ENCODE measurements at regions not wholly inside any gene's neighbourhood (a gene's known extent, or its start where the extent isn't known, plus 50 kb on each side); places are given as distances from the start of the nearest gene placed in this dataset.

DNA sequence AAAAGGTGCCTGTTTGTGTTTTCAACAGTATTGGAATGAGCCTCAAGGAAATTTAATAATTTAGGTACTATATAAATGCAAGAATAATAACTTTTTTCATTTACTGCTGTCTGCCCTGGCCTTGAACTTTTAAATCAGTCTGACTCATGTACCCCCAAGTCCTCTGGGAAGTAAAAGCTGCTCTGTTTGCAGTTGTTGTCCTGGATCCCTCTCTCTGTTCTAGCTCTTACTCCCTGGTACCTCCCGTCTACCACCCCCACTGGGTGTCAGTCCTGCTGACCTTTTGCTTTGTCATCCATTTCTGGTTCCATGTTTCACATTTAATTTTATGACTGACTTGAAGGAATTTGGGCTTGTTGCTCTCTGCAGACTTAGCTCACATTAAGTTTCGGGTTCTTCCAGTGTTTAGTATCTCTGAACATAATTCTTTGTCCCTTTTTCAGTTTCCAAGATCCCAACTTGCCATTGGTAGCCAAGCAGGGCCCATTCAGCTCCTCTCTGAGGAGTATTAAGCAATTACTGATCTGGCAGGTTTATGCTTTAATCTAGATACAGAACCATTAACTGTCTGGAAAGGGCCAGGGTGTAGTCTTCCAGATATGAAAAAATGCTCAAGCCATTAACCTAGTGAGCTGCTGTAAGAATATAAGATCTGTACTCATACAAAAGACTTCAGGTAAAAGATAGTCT is 208.7 kb upstream of the FAM3C start:
- H3K36me3 Mint-ChIP-seq: no peaks in the 10 kb centered on the region
- H3K27ac Mint-ChIP-seq: no peak overlapping the region
- DNase-seq (ENCODE audit: low spot score in 2 of 2) (no peak), ATAC-seq (no peak)
- no peaks in the 10 kb centered on the region for H3K9me3 Mint-ChIP-seq

DNA sequence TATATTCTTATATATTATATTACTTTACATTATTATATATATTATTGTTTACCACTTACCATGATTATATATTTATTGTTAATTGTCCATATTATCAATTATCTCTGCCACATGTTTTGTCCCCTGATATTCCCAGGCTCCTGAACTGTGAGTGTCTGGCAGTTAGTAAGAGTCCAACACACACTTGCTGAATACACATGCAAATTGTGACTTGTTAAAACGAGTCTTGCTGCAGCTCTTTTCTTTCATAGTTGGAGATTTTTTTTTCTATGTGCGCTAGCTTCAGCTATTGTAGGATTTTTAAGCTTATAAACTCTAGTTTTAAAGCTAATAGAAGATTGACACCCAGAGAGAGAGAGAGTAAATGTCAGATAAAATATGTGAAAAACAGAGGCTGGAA is 207.8 kb upstream of the FAM3C start:
- ATAC-seq (no peak), DNase-seq (ENCODE audit: low spot score in 2 of 2) (no peak)
- no peak overlapping the region for H3K27ac Mint-ChIP-seq
- no peaks in the 10 kb centered on the region for H3K9me3 Mint-ChIP-seq
- no peaks in the 10 kb centered on the region for H3K36me3 Mint-ChIP-seq

DNA sequence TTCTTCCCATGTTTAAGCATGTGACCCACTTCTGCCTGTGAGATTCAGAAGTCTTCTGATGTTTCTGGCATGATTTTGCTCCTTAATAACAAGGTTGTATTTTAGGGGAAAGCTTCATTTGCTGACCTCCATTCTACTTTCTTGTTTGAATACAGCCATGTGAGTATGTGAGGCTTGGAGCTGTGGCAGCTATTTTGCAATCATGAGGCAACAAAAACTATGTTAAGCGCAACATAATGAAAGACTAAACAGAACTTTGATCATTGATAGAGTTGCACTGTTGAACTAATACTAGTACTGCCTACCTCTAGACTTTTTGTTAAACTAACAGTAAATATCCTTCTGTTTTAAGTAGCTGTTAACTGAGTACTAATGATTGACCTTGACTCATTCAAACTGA is 203.8 kb upstream of the FAM3C start:
- Mint-ChIP-seq H3K27ac (no peak overlapping the region), H3K36me3 (no peaks in the 10 kb centered on the region), H3K9me3 (no peaks in the 10 kb centered on the region)
- no peak for ATAC-seq
- DNase-seq (ENCODE audit: low spot score in 2 of 2): no peak

DNA sequence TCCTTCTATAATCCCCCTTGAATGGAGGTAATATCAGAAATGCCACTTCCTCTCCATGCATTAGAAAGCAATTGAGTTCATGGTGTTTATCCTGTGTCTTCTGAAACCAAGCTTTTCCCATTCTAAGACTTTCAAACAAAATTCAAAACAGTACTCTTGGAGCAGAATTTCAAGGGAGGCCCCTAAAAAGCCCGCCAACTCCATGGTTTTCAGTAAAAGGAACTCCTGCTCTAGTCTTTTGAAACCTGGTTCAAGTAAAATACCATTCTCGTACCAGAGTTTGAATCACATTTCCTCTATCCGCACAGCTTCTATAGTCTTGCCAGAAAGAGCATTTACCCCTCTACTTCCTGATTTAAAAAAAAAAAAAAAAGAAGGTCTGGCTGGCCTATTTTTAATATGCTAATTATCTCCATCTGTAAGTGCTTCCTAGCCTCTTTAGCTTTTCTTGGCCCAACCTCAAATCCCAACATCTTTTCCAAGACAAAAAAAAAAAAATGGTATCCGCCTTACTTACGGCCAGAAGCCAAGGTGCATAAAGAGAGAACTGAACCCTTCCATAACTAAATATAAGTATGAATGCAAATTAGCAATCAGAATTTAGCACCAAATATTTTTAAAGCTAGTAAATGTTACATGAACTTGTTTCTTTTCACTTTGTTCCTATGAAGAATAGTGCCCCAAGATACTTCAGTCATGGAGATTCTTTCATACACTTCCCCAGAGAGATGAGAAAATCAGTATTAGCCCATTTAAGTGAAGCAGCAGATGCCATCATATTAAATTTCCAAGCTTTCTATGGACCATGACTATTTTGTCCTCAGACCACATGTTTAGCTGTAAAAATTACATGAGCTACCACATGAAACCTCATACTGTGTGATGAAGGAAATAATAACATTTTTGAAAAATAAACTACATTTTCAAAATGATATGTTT is 199.9 kb upstream of the FAM3C start:
- H3K27ac Mint-ChIP-seq: no peak overlapping the region
- no peak for DNase-seq (ENCODE audit: low spot score in 2 of 2)
- ATAC-seq: no peak
- H3K36me3 Mint-ChIP-seq: no peaks in the 10 kb centered on the region
- H3K9me3 Mint-ChIP-seq: no peaks in the 10 kb centered on the region

DNA sequence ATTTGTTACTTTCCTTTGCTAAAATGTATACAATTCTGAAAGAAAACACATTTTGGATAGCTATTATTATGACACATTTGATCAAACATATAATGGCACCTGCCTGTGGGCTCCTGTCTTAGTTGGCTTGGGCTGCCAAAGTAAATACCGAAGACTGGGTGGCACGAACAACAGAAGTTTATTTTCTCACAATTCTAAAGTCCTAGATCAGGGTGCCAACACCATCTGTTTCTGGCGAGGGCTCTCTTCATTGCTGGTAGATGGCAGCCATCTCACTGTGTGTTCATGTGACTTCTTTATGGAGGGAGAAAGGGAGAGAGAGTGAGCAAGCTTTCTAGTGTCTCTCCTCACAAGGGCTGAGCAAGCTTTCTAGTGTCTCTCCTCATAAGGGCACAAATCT is 195.8 kb upstream of the FAM3C start:
- ATAC-seq (no peak), DNase-seq (ENCODE audit: low spot score in 2 of 2) (no peak)
- H3K36me3 Mint-ChIP-seq: no peaks in the 10 kb centered on the region
- H3K27ac Mint-ChIP-seq: no peak overlapping the region
- H3K9me3 Mint-ChIP-seq: no peaks in the 10 kb centered on the region

DNA sequence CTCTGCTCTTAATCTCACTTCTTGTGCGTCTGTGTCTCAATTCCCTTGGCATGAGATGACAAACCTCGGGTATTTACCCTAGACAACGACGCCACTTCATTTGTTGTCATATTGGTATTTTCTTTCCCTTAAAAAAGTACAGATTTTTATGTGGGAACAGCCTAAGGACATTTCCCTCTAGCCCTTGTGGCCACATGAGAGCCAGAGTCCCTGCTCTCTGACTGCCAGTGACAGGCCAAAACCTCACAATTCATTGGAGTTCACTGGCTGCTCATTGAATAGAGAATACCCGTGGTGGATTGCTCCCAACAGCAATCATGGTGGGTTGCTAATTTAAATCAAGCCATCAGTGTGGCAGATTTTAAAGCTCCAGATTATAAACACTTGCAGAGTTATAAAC is 191.3 kb upstream of the FAM3C start:
- no peak overlapping the region for H3K27ac Mint-ChIP-seq
- DNase-seq (ENCODE audit: low spot score in 2 of 2) (no peak), ATAC-seq (no peak)
- no peaks in the 10 kb centered on the region for H3K36me3 Mint-ChIP-seq
- H3K9me3 Mint-ChIP-seq: no peaks in the 10 kb centered on the region

DNA sequence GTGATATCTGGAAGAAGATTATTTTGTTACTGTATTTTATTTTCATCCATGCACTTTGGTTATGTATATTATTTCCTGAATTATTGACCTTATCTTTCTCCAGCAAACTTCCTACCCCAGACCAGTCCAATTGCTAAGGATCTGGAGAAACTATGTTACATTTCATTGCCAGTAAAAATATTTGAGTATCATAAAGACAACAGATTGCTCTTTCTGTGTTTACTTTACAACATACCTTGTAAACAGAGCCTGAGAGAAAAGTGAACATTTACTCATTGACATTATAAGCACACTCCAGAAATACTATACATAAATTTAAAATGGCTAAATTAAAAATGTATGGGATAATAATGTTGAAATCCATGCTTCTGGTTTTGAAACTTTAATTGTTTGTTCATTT is 186.2 kb upstream of the FAM3C start:
- Mint-ChIP-seq H3K36me3 (no peaks in the 10 kb centered on the region), H3K9me3 (no peaks in the 10 kb centered on the region), H3K27ac (no peak overlapping the region)
- DNase-seq (ENCODE audit: low spot score in 2 of 2) (no peak), ATAC-seq (no peak)

DNA sequence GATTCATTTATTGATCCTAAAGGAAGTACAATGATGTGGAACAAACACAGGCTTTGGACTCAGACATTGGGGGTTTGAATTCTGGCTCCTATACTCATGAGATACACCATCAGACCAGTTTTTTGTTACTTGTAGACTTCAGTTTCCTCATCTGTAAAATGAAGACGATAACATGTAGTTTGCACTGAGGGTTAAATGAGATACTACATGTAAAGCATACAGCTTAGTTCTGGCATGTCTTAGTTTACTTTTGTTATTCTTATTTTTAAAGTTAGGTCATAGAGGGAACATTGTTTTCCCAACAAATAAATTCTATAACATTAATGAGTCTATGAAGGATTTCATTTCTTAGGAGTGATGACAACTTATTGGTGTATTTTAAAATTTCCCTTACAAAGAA is 183.5 kb upstream of the FAM3C start:
- DNase-seq (ENCODE audit: low spot score in 2 of 2) (no peak), ATAC-seq (no peak)
- Mint-ChIP-seq H3K36me3 (no peaks in the 10 kb centered on the region), H3K9me3 (no peaks in the 10 kb centered on the region), H3K27ac (no peak overlapping the region)

DNA sequence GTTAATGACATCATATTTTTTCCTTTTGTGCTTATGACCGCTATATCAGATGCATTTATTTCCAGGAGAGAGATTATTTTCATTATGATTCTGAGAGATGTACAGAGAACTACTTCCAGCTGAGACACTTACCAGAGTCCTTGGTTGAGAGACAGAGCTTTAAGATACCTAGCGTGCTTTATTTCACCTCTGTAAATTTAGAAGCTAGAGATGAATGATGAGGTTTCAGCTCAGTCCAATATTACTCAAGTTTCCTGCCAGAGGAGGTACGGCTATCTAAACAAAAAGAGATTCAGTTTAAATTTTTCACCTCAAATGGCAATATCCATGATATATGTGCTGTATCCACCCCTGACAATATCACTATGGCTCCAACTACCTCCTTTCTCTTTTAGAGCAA is 182.6 kb upstream of the FAM3C start:
- Mint-ChIP-seq H3K36me3 (no peaks in the 10 kb centered on the region), H3K9me3 (no peaks in the 10 kb centered on the region), H3K27ac (no peak overlapping the region)
- ATAC-seq: no peak
- DNase-seq (ENCODE audit: low spot score in 2 of 2): no peak

DNA sequence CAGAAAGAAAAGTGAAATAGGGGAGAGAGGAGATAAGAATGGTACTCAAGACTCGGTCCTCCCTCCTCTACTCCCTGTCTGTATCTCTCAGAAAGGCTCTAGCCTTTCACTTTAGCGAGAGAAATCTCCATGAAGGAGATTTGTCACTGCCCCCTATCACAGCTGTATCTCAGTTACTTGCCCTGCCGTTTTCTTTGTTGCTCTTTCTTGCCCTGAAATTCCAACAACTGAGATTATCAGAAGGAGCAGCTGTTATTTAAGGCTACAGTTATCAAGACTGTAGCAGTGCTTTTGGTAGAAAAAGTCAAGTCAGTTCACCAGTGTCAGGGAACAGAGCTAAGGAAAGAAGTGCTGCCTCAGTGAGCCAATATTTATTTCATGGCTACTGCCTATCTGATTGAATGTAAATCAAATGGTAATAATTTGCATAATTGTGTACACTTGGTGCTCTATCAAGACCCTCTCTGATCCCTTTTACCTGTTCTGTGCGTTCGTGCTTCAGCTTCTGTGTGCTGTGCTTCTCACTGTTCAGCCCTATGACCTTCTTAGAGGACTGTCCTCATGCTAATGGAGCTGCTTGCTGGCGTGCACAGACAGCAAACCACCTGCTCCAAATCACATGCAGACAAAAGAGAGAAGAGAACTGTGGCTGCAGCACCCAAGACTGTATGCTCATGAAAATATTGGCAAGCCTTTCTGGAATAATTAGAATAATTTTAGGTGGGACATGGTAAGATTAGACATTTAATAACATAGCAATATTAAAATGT is 180.2 kb upstream of the FAM3C start:
- Mint-ChIP-seq H3K27ac (no peak overlapping the region), H3K9me3 (no peaks in the 10 kb centered on the region), H3K36me3 (no peaks in the 10 kb centered on the region)
- DNase-seq (ENCODE audit: low spot score in 2 of 2) (no peak), ATAC-seq (no peak)

DNA sequence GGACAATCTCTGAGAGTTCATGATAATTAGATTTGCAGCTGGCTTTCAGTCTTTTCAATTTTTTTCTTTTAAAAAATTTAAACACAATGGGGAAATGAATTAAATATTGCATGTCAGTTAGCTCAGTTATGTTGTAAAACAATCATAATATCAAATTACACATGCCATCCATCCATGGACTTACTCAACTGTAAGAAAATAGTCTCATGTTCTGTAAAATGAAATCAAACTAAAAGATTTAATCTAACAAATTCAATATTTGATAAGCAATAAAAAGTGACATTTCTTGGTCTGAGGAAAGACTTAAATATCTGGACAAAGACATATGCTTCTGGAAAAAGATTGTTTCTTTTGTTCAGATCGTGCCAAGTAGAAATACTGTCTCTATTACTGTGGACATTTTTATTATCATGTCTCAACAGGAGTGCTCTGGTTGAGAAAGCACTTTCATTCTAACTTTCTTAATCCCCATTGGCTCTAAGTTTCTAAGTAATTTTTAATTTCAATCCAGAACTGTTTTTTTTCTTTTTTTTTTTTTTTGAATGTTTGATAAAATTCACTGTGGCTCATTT is 179.2 kb upstream of the FAM3C start:
- Mint-ChIP-seq H3K36me3 (no peaks in the 10 kb centered on the region), H3K9me3 (no peaks in the 10 kb centered on the region), H3K27ac (no peak overlapping the region)
- DNase-seq (ENCODE audit: low spot score in 2 of 2) (no peak), ATAC-seq (no peak)

DNA sequence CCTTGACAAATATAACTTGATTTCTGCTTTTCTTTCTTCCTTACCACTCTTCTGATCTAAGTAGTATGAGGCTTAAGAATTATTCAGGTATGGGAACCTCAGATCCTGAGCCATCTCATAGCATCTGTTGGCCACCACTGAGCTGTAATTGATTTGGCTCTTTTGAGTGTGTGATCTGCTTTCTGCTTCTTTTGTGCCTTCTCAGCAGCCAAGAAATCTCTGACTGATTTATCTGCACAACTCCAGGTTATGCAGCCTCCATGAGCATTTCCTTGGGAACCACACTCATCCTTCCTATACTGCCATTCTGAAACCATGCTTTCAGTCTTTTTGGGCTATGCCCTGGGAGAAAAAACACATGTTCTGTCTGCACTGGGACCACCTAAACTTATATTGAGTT is 178.0 kb upstream of the FAM3C start:
- DNase-seq (ENCODE audit: low spot score in 2 of 2) (no peak), ATAC-seq (no peak)
- Mint-ChIP-seq H3K9me3 (no peaks in the 10 kb centered on the region), H3K27ac (no peak overlapping the region), H3K36me3 (no peaks in the 10 kb centered on the region)

DNA sequence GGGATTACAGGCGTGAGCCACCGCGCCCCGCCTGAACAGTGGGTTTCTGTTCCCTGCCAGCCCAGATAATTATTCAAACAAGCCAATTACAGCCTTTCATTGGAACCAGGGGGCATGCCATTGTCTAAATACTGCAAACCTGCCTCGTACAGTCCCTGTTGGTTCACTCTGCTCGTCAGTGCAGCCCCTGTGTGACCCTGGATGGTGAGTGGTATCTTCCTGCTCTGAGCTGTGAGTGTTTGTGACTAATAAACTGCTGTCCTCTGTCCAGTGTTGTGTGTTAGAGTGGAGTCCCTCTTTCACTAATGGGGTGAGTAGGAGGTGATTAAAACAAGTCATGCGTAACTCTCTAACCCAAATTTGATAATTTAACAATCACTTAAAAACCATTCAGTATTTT is 176.5 kb upstream of the FAM3C start:
- Mint-ChIP-seq H3K36me3 (no peaks in the 10 kb centered on the region), H3K9me3 (no peaks in the 10 kb centered on the region), H3K27ac (no peak overlapping the region)
- no peak for ATAC-seq
- no peak for DNase-seq (ENCODE audit: low spot score in 2 of 2)

DNA sequence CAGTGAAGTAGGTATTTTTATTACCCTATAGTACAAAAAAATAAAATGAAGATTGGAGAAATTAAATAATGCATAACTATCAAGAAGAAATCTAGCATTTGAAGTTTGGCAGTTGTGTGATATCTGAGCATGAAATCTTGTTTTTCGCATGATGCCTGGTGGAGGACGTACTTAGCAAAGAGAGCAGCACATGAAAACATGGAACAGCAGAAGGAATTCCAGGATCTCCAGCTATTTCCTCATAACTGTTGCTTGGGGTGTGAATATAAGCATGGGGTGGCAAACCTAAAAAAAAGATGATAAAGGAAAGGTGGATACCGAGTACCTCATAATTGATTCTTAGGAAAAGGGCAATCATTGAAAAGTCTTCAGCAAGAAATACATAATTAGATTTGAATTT is 174.3 kb upstream of the FAM3C start:
- no peak for ATAC-seq
- Mint-ChIP-seq H3K36me3 (no peaks in the 10 kb centered on the region), H3K27ac (no peak overlapping the region), H3K9me3 (no peaks in the 10 kb centered on the region)
- DNase-seq (ENCODE audit: low spot score in 2 of 2): no peak

DNA sequence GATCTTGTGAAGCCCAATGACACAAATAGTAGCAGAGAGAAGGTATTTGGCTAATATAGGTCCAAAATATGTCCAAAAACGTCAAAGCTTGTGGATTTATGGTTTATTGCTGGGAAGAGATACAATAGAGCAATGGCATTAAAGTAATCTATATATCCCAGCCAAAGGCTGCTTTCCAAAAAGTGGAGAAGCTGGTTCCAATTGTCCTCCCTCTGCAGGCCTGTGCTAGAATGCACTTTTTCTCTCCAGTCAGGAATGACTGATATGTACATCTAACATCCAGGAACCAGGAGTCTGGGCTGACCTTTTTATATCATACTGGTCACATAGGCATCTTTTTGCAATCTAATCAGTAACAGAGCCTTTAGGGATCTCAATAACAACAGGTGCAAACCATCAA is 167.1 kb upstream of the FAM3C start:
- ATAC-seq: no peak
- H3K9me3 Mint-ChIP-seq: no peaks in the 10 kb centered on the region
- no peaks in the 10 kb centered on the region for H3K36me3 Mint-ChIP-seq
- H3K27ac Mint-ChIP-seq: no peak overlapping the region
- no peak for DNase-seq (ENCODE audit: low spot score in 2 of 2)

DNA sequence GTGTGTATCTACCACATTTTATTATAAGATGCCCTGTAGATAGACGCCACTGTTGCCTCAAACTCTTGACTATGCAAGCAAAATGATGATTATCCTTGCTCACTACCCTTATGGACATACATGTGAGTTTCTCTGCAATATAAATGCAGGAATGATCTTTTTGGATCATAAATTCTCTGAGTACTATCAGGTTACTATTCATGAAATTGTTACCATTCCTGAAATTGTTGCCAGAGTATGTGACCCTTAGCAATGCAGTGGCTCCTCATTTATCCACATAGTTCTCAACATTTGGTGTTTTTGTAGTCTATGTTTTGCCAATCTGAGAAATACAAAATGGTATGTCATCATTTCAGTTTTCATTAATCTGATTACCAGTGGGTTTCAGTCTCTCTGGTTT is 166.2 kb upstream of the FAM3C start:
- ATAC-seq: no peak
- no peaks in the 10 kb centered on the region for H3K9me3 Mint-ChIP-seq
- no peak overlapping the region for H3K27ac Mint-ChIP-seq

DNA sequence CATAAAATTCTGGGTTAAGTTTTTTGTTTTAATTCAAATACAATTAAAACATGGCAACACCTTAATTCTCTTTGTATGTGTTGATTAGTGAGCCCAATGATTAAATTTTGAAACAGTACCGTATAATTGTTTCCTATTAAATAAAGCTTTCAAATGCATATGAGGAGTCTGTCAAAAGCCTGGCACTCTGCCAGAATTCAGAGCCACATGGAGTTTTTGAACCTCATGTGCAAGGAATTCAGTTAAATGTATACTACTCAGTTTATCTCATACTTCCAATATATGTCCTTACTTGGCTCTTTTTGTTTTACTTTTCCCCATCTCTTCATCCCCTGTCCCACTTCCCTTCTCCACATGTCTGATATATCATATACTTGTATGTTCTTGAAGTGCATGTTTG is 165.6 kb upstream of the FAM3C start:
- ATAC-seq (no peak), DNase-seq (ENCODE audit: low spot score in 2 of 2) (no peak)
- Mint-ChIP-seq H3K27ac (no peak overlapping the region), H3K36me3 (no peaks in the 10 kb centered on the region), H3K9me3 (no peaks in the 10 kb centered on the region)

More for the DNA sequence above, 166.2 kb upstream of the FAM3C start:
- no peaks in the 10 kb centered on the region for H3K36me3 Mint-ChIP-seq
- no peak for DNase-seq (ENCODE audit: low spot score in 2 of 2)

All from activated naive CD4-positive, alpha-beta T cell treated with anti-CD3 and anti-CD28 coated beads, Interleukin-2, amount 50 U/mL, for 72 hours (primary cell).